ENCODE measurements at regions not wholly inside any gene's neighbourhood (a gene's known extent, or its start where the extent isn't known, plus 50 kb on each side); places are given as distances from the start of the nearest gene placed in this dataset.
"Not testable (repeated sequence)": the region's sequence is repeated elsewhere in the genome, so short reads cannot be mapped to it uniquely, and the experiment has no call there.

- DNase-seq (ENCODE audit: low read depth): no peak
These were observed 619.8 kb upstream of the LCORL start for GRCh38 chr4:18641334-18641733.

GRCh38 chr4:18638031-18638430, 616.5 kb upstream of the LCORL start:
- no peak for DNase-seq (ENCODE audit: low read depth)

GRCh38 chr4:18636001-18636585, 614.5 kb upstream of the LCORL start:
- DNase-seq (ENCODE audit: low read depth): no peak

- DNase-seq (ENCODE audit: low read depth): no peak
These were observed 614.0 kb upstream of the LCORL start for GRCh38 chr4:18635531-18635930.

GRCh38 chr4:18631586-18631985, 610.0 kb upstream of the LCORL start:
- no peak for DNase-seq (ENCODE audit: low read depth)

- no peak for DNase-seq (ENCODE audit: low read depth)
These were observed 608.9 kb upstream of the LCORL start for GRCh38 chr4:18630218-18631110.

GRCh38 chr4:18627447-18628005, 606.0 kb upstream of the LCORL start:
- no peak for DNase-seq (ENCODE audit: low read depth)

GRCh38 chr4:18626996-18627395, 605.4 kb upstream of the LCORL start:
- no peak for DNase-seq (ENCODE audit: low read depth)

GRCh38 chr4:18626366-18626765, 604.8 kb upstream of the LCORL start:
- no peak for DNase-seq (ENCODE audit: low read depth)

- no peak for DNase-seq (ENCODE audit: low read depth)
These were observed 599.6 kb upstream of the LCORL start for GRCh38 chr4:18621186-18621585.

GRCh38 chr4:18616720-18617119, 595.2 kb upstream of the LCORL start:
- no peak for DNase-seq (ENCODE audit: low read depth)

GRCh38 chr4:18611026-18611425, 589.5 kb upstream of the LCORL start:
- DNase-seq (ENCODE audit: low read depth): no peak

- DNase-seq (ENCODE audit: low read depth): no peak
These were observed 587.5 kb upstream of the LCORL start for GRCh38 chr4:18608908-18609533.

- not testable (repeated sequence) for DNase-seq (ENCODE audit: low read depth)
These were observed 581.1 kb upstream of the LCORL start for GRCh38 chr4:18602610-18603009.

GRCh38 chr4:18593297-18594002, 571.9 kb upstream of the LCORL start:
- peak; percentile 35 for DNase-seq (ENCODE audit: low read depth)

- no peak for DNase-seq (ENCODE audit: low read depth)
These were observed 561.3 kb upstream of the LCORL start for GRCh38 chr4:18582841-18583240.

- no peak for DNase-seq (ENCODE audit: low read depth)
These were observed 556.8 kb upstream of the LCORL start for GRCh38 chr4:18578307-18578706.

- no peak for DNase-seq (ENCODE audit: low read depth)
These were observed 550.9 kb upstream of the LCORL start for GRCh38 chr4:18572481-18572880.

- DNase-seq (ENCODE audit: low read depth): no peak
These were observed 549.8 kb upstream of the LCORL start for GRCh38 chr4:18571301-18571761.

GRCh38 chr4:18570370-18570769, 548.8 kb upstream of the LCORL start:
- no peak for DNase-seq (ENCODE audit: low read depth)

- no peak for DNase-seq (ENCODE audit: low read depth)
These were observed 547.0 kb upstream of the LCORL start for GRCh38 chr4:18568600-18568999.
